ENCODE measurements at regions not wholly inside any gene's neighbourhood (a gene's known extent, or its start where the extent isn't known, plus 50 kb on each side); places are given as distances from the start of the nearest gene placed in this dataset.

GRCh38 chr7:13839063-13839462, 150.4 kb downstream of the ETV1 start:
- TF ChIP-seq FOXP2 (optimal IDR thresholded peaks at IDR 0.05; ENCODE audit: control extremely low read depth, extremely low read length, insufficient read depth) (no peak), POLR2AphosphoS5 (IDR thresholded peaks at IDR 0.05; ENCODE audit: borderline replicate concordance, low read depth, low read length) (no peak)
